HEK293 (cell line): ENCODE measurements at regions not wholly inside any gene's neighbourhood (a gene's known extent, or its start where the extent isn't known, plus 50 kb on each side); places are given as distances from the start of the nearest gene placed in this dataset.

Experiments used
- CTCF ChIA-PET: fragments of 350-600 bp; formaldehyde crosslinking; extraction: SDS; loops from one replicate; lab custom pipeline; 2021; ENCODE audit warnings: antibody characterized with exemption; lab: Yijun Ruan, JAX
- POLR2A ChIA-PET: fragments of 300-600 bp; formaldehyde crosslinking; extraction: SDS; loops from one replicate; lab custom pipeline; 2020; ENCODE audit warnings: antibody characterized with exemption, inconsistent platforms; lab: Yijun Ruan, JAX
- H3K27ac ChIP-seq: fragments of 200-500 bp; sonication (Bioruptor generic); 2 replicates; pipeline ENCODE4 v1.5.1; 2014; ENCODE audit warnings: low read depth, low read length, control low read depth, inconsistent platforms; ENCODE audit errors: extremely low read depth
- H3K36me3 ChIP-seq, 2 experiments: fragments of 200-500 bp in 1 of 2; sonication (Bioruptor generic) in 1 of 2; 1 replicate in 1 of 2; 2 replicates in 1 of 2; pipeline ENCODE4 v1.5.1; 2014 to 2017; ENCODE audit warnings: inconsistent platforms in 2 of 2, low read length in 2 of 2; ENCODE audit not compliant: control insufficient read depth in 2 of 2, insufficient read depth in 1 of 2
- H3K4me1 ChIP-seq: fragments of 200-500 bp; sonication (Bioruptor generic); 2 replicates; pipeline ENCODE4 v1.5.1; 2014; ENCODE audit warnings: mild to moderate bottlenecking, low read length, inconsistent platforms; ENCODE audit not compliant: control insufficient read depth, insufficient read depth
- H3K4me3 ChIP-seq: 2 replicates; pipeline ENCODE4 v1.5.1; 2011; ENCODE audit warnings: low read depth, mild to moderate bottlenecking, control low read depth, low read length, moderate library complexity
- H3K9me3 ChIP-seq: fragments of 200-500 bp; sonication (Bioruptor generic); 2 replicates; pipeline ENCODE4 v1.5.1; 2014; ENCODE audit warnings: low read depth, low read length, inconsistent platforms; ENCODE audit not compliant: control insufficient read depth, insufficient read depth
- EGR2 ChIP-seq: fragments of 450-650 bp; formaldehyde crosslinking; IDR thresholded peaks from 2 replicates; pipeline ENCODE4 v1.5.1; 2016; ENCODE audit warnings: low read depth, missing biosample characterization, missing genetic modification characterization
- FEZF1 ChIP-seq: fragments of 450-650 bp; formaldehyde crosslinking; IDR thresholded peaks from 2 replicates; pipeline ENCODE4 v1.5.1; 2016; ENCODE audit warnings: missing biosample characterization, missing genetic modification characterization
- TRIM28 ChIP-seq: IDR thresholded peaks from 2 replicates; pipeline ENCODE4 v1.6.1; 2011; ENCODE audit warnings: low read length, control low read depth, borderline replicate concordance
- ZFHX2 ChIP-seq: fragments of 450-650 bp; formaldehyde crosslinking; conservative IDR thresholded peaks from 2 replicates; pipeline ENCODE4 v1.5.1; 2016; ENCODE audit warnings: missing biosample characterization, missing genetic modification characterization
- ZNF155 ChIP-seq: fragments of 450-650 bp; formaldehyde crosslinking; IDR thresholded peaks from 2 replicates; pipeline ENCODE4 v1.5.1; 2016; ENCODE audit warnings: missing biosample characterization, missing genetic modification characterization
- ZNF157 ChIP-seq: fragments of 450-650 bp; formaldehyde crosslinking; IDR thresholded peaks from 2 replicates; pipeline ENCODE4 v1.5.1; 2016; ENCODE audit warnings: missing biosample characterization, missing genetic modification characterization
- ZNF214 ChIP-seq: fragments of 450-650 bp; formaldehyde crosslinking; IDR thresholded peaks from 2 replicates; pipeline ENCODE4 v1.5.1; 2017; ENCODE audit warnings: missing biosample characterization, mild to moderate bottlenecking, missing genetic modification characterization, borderline replicate concordance
- ZNF266 ChIP-seq: fragments of 450-650 bp; formaldehyde crosslinking; IDR thresholded peaks from 2 replicates; pipeline ENCODE4 v1.5.1; 2016; ENCODE audit warnings: missing biosample characterization, missing genetic modification characterization, low read depth
- ZNF350 ChIP-seq: fragments of 450-650 bp; formaldehyde crosslinking; IDR thresholded peaks from 2 replicates; pipeline ENCODE4 v1.5.0; 2017; ENCODE audit warnings: missing biosample characterization, mild to moderate bottlenecking, missing genetic modification characterization
- ZNF404 ChIP-seq: fragments of 450-650 bp; formaldehyde crosslinking; IDR thresholded peaks from 2 replicates; pipeline ENCODE4 v1.5.1; 2017; ENCODE audit warnings: missing biosample characterization, missing genetic modification characterization
- ZNF585B ChIP-seq: fragments of 450-650 bp; formaldehyde crosslinking; IDR thresholded peaks from 2 replicates; pipeline ENCODE4 v1.5.1; 2016; ENCODE audit warnings: missing biosample characterization, missing genetic modification characterization
- ZNF596 ChIP-seq: fragments of 450-650 bp; IDR thresholded peaks from 2 replicates; pipeline ENCODE4 v1.5.0; 2018; ENCODE audit warnings: missing biosample characterization, mild to moderate bottlenecking, missing genetic modification characterization, moderate library complexity
- ZNF610 ChIP-seq: fragments of 450-650 bp; formaldehyde crosslinking; IDR thresholded peaks from 2 replicates; pipeline ENCODE4 v1.5.1; 2016; ENCODE audit warnings: missing biosample characterization, missing genetic modification characterization, borderline replicate concordance
- ZNF660 ChIP-seq: fragments of 450-650 bp; IDR thresholded peaks from 2 replicates; pipeline ENCODE4 v1.5.1; 2018; ENCODE audit warnings: missing biosample characterization, mild to moderate bottlenecking, missing genetic modification characterization
- ZNF677 ChIP-seq: fragments of 450-650 bp; IDR thresholded peaks from 2 replicates; pipeline ENCODE4 v1.5.0; 2018; ENCODE audit warnings: missing biosample characterization, mild to moderate bottlenecking, missing genetic modification characterization, moderate library complexity
- ZNF707 ChIP-seq: fragments of 450-650 bp; formaldehyde crosslinking; IDR thresholded peaks from 2 replicates; pipeline ENCODE4 v1.5.1; 2016; ENCODE audit warnings: missing biosample characterization, missing genetic modification characterization
- TF ChIP-seq, protein P1 (sequence below): fragments of 450-650 bp; IDR thresholded peaks from 2 replicates; pipeline ENCODE4 v1.5.1; 2018; ENCODE audit warnings: missing biosample characterization, mild to moderate bottlenecking, missing genetic modification characterization
- TF ChIP-seq, protein P2 (sequence below): fragments of 450-650 bp; formaldehyde crosslinking; optimal IDR thresholded peaks from 2 replicates; pipeline ENCODE3; 2016; ENCODE audit warnings: missing biosample characterization, mild to moderate bottlenecking, missing genetic modification characterization
- TF ChIP-seq, protein P3 (sequence below): fragments of 450-650 bp; formaldehyde crosslinking; IDR thresholded peaks from 2 replicates; pipeline ENCODE4 v1.5.1; 2016; ENCODE audit warnings: missing biosample characterization, missing genetic modification characterization
- TF ChIP-seq, protein P4 (sequence below): fragments of 450-650 bp; formaldehyde crosslinking; IDR thresholded peaks from 2 replicates; pipeline ENCODE4 v1.5.1; 2016; ENCODE audit warnings: missing biosample characterization, missing genetic modification characterization
- TF ChIP-seq, protein P5 (sequence below): fragments of 450-650 bp; formaldehyde crosslinking; IDR thresholded peaks from 2 replicates; pipeline ENCODE4; 2016; ENCODE audit warnings: missing biosample characterization, missing genetic modification characterization

DNA sequence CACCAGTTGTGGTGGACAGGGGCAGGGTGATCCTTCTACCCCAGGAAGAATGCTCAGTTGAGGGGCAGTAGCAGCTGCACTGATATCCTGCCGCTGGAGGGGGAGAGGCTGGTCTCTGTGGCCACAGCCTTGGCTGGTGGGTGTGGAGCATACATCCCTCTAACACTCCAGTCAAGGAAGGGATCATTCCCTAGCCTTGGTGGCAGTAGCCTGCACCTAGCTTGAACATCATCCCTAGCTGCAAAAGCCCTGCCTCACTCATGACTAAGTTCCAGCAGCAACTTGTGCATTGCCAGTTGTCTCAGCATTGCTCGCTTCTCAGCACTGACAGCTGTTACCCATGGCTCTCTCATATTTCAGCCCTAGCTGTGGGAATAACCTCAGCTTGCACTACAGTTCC lies 688.9 kb upstream of the POT1 start:
- CTCF ChIA-PET, result no interaction called here
- TF ChIP-seq, protein P1, sequence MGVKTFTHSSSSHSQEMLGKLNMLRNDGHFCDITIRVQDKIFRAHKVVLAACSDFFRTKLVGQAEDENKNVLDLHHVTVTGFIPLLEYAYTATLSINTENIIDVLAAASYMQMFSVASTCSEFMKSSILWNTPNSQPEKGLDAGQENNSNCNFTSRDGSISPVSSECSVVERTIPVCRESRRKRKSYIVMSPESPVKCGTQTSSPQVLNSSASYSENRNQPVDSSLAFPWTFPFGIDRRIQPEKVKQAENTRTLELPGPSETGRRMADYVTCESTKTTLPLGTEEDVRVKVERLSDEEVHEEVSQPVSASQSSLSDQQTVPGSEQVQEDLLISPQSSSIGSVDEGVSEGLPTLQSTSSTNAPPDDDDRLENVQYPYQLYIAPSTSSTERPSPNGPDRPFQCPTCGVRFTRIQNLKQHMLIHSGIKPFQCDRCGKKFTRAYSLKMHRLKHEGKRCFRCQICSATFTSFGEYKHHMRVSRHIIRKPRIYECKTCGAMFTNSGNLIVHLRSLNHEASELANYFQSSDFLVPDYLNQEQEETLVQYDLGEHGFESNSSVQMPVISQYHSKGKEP (tag by site-specific recombination), result no peak
- TF ChIP-seq ZNF585B (tag by site-specific recombination) (no peak), EGR2 (no peak)
- Histone ChIP-seq H3K36me3 (no peaks in the 10 kb centered on the region), H3K9me3 (no peaks in the 10 kb centered on the region), H3K27ac (no peak overlapping the region), H3K4me1 (no peaks in the 10 kb centered on the region), H3K4me3 (no peak overlapping the region)
- POLR2A ChIA-PET, result no interaction called here

DNA sequence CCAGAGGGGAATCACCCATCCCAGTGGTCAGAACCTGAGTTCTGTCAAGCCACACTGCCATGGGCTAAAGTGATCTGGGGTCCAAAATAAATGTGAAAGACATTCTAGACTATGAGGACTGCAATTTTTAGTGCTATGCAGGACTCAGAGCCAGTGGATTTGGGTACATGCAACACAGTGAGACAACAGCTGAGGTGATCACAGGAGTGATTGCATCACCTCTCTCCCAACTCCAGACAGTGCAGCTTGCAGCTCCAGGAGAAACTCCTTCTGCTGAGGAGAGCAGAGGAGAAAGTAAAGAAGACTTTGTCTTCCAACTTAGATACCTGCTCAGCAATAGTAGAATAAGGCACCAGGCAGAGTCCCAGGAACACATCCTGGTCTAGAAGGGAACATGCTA lies 682.0 kb upstream of the POT1 start:
- ChIA-PET POLR2A (no interaction called here), CTCF (no interaction called here)
- TF ChIP-seq ZNF155 (tag by site-specific recombination), result no peak
- TF ChIP-seq, protein P2, sequence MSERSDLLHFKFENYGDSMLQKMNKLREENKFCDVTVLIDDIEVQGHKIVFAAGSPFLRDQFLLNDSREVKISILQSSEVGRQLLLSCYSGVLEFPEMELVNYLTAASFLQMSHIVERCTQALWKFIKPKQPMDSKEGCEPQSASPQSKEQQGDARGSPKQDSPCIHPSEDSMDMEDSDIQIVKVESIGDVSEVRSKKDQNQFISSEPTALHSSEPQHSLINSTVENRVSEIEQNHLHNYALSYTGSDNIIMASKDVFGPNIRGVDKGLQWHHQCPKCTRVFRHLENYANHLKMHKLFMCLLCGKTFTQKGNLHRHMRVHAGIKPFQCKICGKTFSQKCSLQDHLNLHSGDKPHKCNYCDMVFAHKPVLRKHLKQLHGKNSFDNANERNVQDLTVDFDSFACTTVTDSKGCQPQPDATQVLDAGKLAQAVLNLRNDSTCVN, result no peak
- no peak for TF ChIP-seq ZNF660 (tag by site-specific recombination)
- TF ChIP-seq ZNF404 (tag by site-specific recombination), result no peak
- TF ChIP-seq, protein P3, sequence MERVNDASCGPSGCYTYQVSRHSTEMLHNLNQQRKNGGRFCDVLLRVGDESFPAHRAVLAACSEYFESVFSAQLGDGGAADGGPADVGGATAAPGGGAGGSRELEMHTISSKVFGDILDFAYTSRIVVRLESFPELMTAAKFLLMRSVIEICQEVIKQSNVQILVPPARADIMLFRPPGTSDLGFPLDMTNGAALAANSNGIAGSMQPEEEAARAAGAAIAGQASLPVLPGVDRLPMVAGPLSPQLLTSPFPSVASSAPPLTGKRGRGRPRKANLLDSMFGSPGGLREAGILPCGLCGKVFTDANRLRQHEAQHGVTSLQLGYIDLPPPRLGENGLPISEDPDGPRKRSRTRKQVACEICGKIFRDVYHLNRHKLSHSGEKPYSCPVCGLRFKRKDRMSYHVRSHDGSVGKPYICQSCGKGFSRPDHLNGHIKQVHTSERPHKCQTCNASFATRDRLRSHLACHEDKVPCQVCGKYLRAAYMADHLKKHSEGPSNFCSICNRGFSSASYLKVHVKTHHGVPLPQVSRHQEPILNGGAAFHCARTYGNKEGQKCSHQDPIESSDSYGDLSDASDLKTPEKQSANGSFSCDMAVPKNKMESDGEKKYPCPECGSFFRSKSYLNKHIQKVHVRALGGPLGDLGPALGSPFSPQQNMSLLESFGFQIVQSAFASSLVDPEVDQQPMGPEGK (tag by site-specific recombination), result no peak
- no peak for TF ChIP-seq ZNF677
- no peak for TF ChIP-seq ZFHX2
- no peak for TF ChIP-seq ZNF266 (tag by site-specific recombination)
- TF ChIP-seq ZNF350 (tag by site-specific recombination), result no peak
- TF ChIP-seq ZNF707 (tag by site-specific recombination), result no peak
- no peak for TF ChIP-seq TRIM28
- TF ChIP-seq FEZF1 (tag by site-specific recombination), result no peak
- no peak for TF ChIP-seq ZNF596
- TF ChIP-seq ZNF214 (tag by site-specific recombination), result no peak
- TF ChIP-seq, protein P4, sequence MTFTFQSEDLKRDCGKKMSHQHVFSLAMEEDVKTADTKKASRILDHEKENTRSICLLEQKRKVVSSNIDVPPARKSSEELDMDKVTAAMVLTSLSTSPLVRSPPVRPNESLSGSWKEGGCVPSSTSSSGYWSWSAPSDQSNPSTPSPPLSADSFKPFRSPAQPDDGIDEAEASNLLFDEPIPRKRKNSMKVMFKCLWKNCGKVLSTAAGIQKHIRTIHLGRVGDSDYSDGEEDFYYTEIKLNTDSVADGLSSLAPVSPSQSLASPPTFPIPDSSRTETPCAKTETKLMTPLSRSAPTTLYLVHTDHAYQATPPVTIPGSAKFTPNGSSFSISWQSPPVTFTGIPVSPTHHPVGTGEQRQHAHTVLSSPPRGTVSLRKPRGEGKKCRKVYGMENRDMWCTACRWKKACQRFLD, result no peak
- TF ChIP-seq, protein P5, sequence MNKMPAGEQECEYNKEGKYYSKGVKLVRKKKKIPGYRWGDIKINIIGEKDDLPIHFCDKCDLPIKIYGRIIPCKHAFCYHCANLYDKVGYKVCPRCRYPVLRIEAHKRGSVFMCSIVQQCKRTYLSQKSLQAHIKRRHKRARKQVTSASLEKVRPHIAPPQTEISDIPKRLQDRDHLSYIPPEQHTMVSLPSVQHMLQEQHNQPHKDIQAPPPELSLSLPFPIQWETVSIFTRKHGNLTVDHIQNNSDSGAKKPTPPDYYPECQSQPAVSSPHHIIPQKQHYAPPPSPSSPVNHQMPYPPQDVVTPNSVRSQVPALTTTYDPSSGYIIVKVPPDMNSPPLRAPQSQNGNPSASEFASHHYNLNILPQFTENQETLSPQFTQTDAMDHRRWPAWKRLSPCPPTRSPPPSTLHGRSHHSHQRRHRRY, result no peak
- TF ChIP-seq ZNF157, result no peak
- TF ChIP-seq ZNF610 (tag by site-specific recombination), result no peak
- H3K9me3 ChIP-seq, result no peaks in the 10 kb centered on the region
- H3K36me3 ChIP-seq, result no peaks in the 10 kb centered on the region
- no peak overlapping the region for H3K27ac ChIP-seq
- no peak overlapping the region for H3K4me3 ChIP-seq
- H3K4me1 ChIP-seq, result no peaks in the 10 kb centered on the region
